ENCODE measurements at regions not wholly inside any gene's neighbourhood (a gene's known extent, or its start where the extent isn't known, plus 50 kb on each side); places are given as distances from the start of the nearest gene placed in this dataset.

DNA sequence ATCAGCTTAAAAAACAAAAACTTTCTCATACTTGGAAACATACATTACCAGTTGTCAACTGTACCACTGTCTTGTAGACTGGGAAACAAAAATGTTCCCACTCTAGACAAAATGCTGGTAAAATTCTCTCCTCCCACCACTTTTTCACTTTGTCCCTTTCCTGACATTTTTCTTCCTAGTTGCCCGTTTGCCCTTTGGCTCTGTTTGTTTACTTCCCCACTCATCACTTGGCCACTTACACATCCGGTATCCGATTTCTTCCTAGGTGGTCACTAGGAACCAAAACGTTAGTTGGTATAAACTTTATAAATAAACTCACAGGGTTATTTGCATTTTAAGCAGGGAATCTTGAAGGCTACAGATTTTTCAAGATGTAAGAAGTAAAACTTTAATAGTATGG lies 84.9 kb downstream of the METTL4 start:
- ChIA-PET POLR2A (no interaction called here), CTCF (no interaction called here)
- TF ChIP-seq ZNF384 (IDR thresholded peaks at IDR 0.05) (no peak), TARDBP (IDR thresholded peaks at IDR 0.05) (no peak)
- DNase-seq (ENCODE audit: extremely low spot score) = no peak

Measured in HEK293T (cell line).